HEK293T (cell line): ENCODE measurements at regions not wholly inside any gene's neighbourhood (a gene's known extent, or its start where the extent isn't known, plus 50 kb on each side); places are given as distances from the start of the nearest gene placed in this dataset.

Experiments
- CTCF ChIA-PET: fragments of 350-600 bp; formaldehyde crosslinking; extraction: SDS; loops from one replicate; lab custom pipeline; 2021; ENCODE audit warnings: antibody characterized with exemption, inconsistent platforms; lab: Yijun Ruan, JAX
- POLR2A ChIA-PET: fragments of 350-600 bp; formaldehyde crosslinking; extraction: SDS; loops from one replicate; lab custom pipeline; 2020; ENCODE audit warnings: antibody characterized with exemption, inconsistent platforms; lab: Yijun Ruan, JAX
- DNase-seq: peaks from one replicate; pipeline ENCODE4 v3.0.0; 2012; ENCODE audit warnings: mixed read lengths; ENCODE audit errors: extremely low spot score
- ARNT ChIP-seq: fragments of 450-650 bp; IDR thresholded peaks from 2 replicates; pipeline ENCODE4 v1.6.1; 2017; ENCODE audit warnings: mild to moderate bottlenecking
- BHLHE40 ChIP-seq: fragments of 450-650 bp; IDR thresholded peaks from 2 replicates; pipeline ENCODE4 v1.6.1; 2016; ENCODE audit warnings: mild to moderate bottlenecking, moderate library complexity, borderline replicate concordance
- CTBP1 ChIP-seq: fragments of 450-650 bp; IDR thresholded peaks from 2 replicates; pipeline ENCODE4 v1.6.1; 2016; ENCODE audit warnings: borderline replicate concordance
- ELF4 ChIP-seq: fragments of 450-650 bp; IDR thresholded peaks from 2 replicates; pipeline ENCODE4 v1.6.1; 2017; ENCODE audit warnings: antibody characterized with exemption
- FOXA1 ChIP-seq: fragments of 450-650 bp; IDR thresholded peaks from 2 replicates; pipeline ENCODE4 v1.6.1; 2016; ENCODE audit warnings: mild to moderate bottlenecking
- FOXK2 ChIP-seq: fragments of 450-650 bp; IDR thresholded peaks from 2 replicates; pipeline ENCODE4 v1.6.1; 2016; ENCODE audit warnings: mild to moderate bottlenecking
- FOXM1 ChIP-seq: fragments of 450-650 bp; IDR thresholded peaks from 2 replicates; pipeline ENCODE4 v1.6.1; 2017; ENCODE audit warnings: mild to moderate bottlenecking, borderline replicate concordance
- HDGF ChIP-seq: fragments of 450-650 bp; IDR thresholded peaks from 2 replicates; pipeline ENCODE4 v1.6.1; 2017; ENCODE audit warnings: antibody characterized with exemption, borderline replicate concordance
- L3MBTL2 ChIP-seq: fragments of 450-650 bp; conservative IDR thresholded peaks from 2 replicates; pipeline ENCODE4 v1.6.1; 2016; ENCODE audit warnings: mild to moderate bottlenecking
- LEF1 ChIP-seq: fragments of 450-650 bp; IDR thresholded peaks from 2 replicates; pipeline ENCODE4 v1.6.1; 2017; ENCODE audit warnings: mild to moderate bottlenecking, borderline replicate concordance
- NFRKB ChIP-seq: fragments of 450-650 bp; IDR thresholded peaks from 2 replicates; pipeline ENCODE4 v1.6.1; 2016; ENCODE audit warnings: mild to moderate bottlenecking, moderate library complexity
- PKNOX1 ChIP-seq: fragments of 450-650 bp; IDR thresholded peaks from 2 replicates; pipeline ENCODE4 v1.6.1; 2016
- SP1 ChIP-seq: fragments of 450-650 bp; IDR thresholded peaks from 2 replicates; pipeline ENCODE4 v1.6.1; 2017
- SUZ12 ChIP-seq: fragments of 450-650 bp; IDR thresholded peaks from 2 replicates; pipeline ENCODE4 v1.6.1; 2016; ENCODE audit warnings: mild to moderate bottlenecking
- TARDBP ChIP-seq: fragments of 450-650 bp; IDR thresholded peaks from 2 replicates; pipeline ENCODE4 v1.6.1; 2016
- ZNF384 ChIP-seq: fragments of 450-650 bp; IDR thresholded peaks from 2 replicates; pipeline ENCODE4 v1.6.1; 2016

GRCh38 chr6:134719286-134719685 is 230.6 kb downstream of the ALDH8A1 start:
- POLR2A ChIA-PET: no interaction called here
- no peak for TF ChIP-seq HDGF
- no peak for TF ChIP-seq ELF4
- TF ChIP-seq FOXA1: no peak
- no peak for TF ChIP-seq ARNT
- no peak for TF ChIP-seq BHLHE40
- TF ChIP-seq TARDBP: no peak
- TF ChIP-seq L3MBTL2: no peak
- no peak for TF ChIP-seq SP1
- TF ChIP-seq FOXM1: no peak
- TF ChIP-seq LEF1: no peak
- no peak for TF ChIP-seq NFRKB
- TF ChIP-seq ZNF384: no peak
- TF ChIP-seq PKNOX1: no peak
- no peak for TF ChIP-seq SUZ12
- TF ChIP-seq CTBP1: no peak
- TF ChIP-seq FOXK2: no peak
- CTCF ChIA-PET: interaction anchor here (0.6 to 0.8 kb wide), 2 partner anchors 11 to 22 kb away, joined by 3 to 4 read pairs; no protein-coding TSS in a partner anchor
- no peak for DNase-seq

- CTCF ChIA-PET: no interaction called here
- TF ChIP-seq NFRKB (no peak), PKNOX1 (no peak), FOXK2 (no peak), L3MBTL2 (no peak), SP1 (no peak), ELF4 (no peak), SUZ12 (no peak), LEF1 (no peak), ARNT (no peak), BHLHE40 (no peak), FOXA1 (no peak), HDGF (no peak)
- DNase-seq: no peak
- POLR2A ChIA-PET: no interaction called here
These were observed 235.2 kb downstream of the ALDH8A1 start for GRCh38 chr6:134714679-134715078.

GRCh38 chr6:134714113-134714512 is 235.8 kb downstream of the ALDH8A1 start:
- TF ChIP-seq LEF1: no peak
- no peak for TF ChIP-seq FOXK2
- no peak for TF ChIP-seq L3MBTL2
- TF ChIP-seq FOXM1: no peak
- TF ChIP-seq ARNT: no peak
- no peak for TF ChIP-seq BHLHE40
- no peak for TF ChIP-seq ZNF384
- TF ChIP-seq FOXA1: no peak
- no peak for TF ChIP-seq ELF4
- no peak for TF ChIP-seq PKNOX1
- TF ChIP-seq CTBP1: no peak
- no peak for TF ChIP-seq TARDBP
- no peak for TF ChIP-seq SUZ12
- TF ChIP-seq SP1: no peak
- no peak for TF ChIP-seq NFRKB
- no peak for TF ChIP-seq HDGF
- DNase-seq: no peak
- POLR2A ChIA-PET: no interaction called here
- CTCF ChIA-PET: no interaction called here

GRCh38 chr6:134712311-134712710 is 237.6 kb downstream of the ALDH8A1 start:
- DNase-seq: no peak
- no peak for TF ChIP-seq SP1
- no peak for TF ChIP-seq HDGF
- CTCF ChIA-PET: no interaction called here
- POLR2A ChIA-PET: no interaction called here

- CTCF ChIA-PET: interaction anchor here (0.9 kb wide), 1 partner anchor 12 kb away, joined by 3 read pairs; no protein-coding TSS in a partner anchor
- no peak for DNase-seq
- POLR2A ChIA-PET: no interaction called here
- TF ChIP-seq L3MBTL2 (no peak), TARDBP (no peak), FOXK2 (no peak), SP1 (no peak), BHLHE40 (no peak), ELF4 (no peak), HDGF (no peak), FOXM1 (no peak), FOXA1 (no peak), NFRKB (no peak), PKNOX1 (no peak), LEF1 (no peak), CTBP1 (no peak), SUZ12 (no peak), ZNF384 (no peak), ARNT (no peak)
These were observed 241.8 kb downstream of the ALDH8A1 start for GRCh38 chr6:134708079-134708478.

GRCh38 chr6:134707342-134708031 is 242.4 kb downstream of the ALDH8A1 start:
- DNase-seq: peak; percentile 55
- no peak for TF ChIP-seq SUZ12
- no peak for TF ChIP-seq ARNT
- TF ChIP-seq PKNOX1: no peak
- TF ChIP-seq L3MBTL2: peak; percentile 79
- CTCF ChIA-PET: no interaction called here
- POLR2A ChIA-PET: no interaction called here
